A549 (cell line): ENCODE measurements at regions not wholly inside any gene's neighbourhood (a gene's known extent, or its start where the extent isn't known, plus 50 kb on each side); places are given as distances from the start of the nearest gene placed in this dataset.
A peak's percentile ranks its signal among the peaks of the same experiment; 100 is the strongest.

Experiments used
- ATAC-seq, 2 experiments: fragments of 200-7000 bp in 1 of 2; fragments of >200 bp in 1 of 2; cut with Nextera tagmentation in 1 of 2; cut with Tn5 transposase in 1 of 2; 3 replicates each; pipeline versions ENCODE4 v1.8.0 to v1.9.1; 2018 to 2020; ENCODE audit warnings: mild to moderate bottlenecking in 1 of 2, moderate library complexity in 1 of 2
- CTCF ChIA-PET: fragments of 300-600 bp; sonication (Branson Sonifier 250); formaldehyde crosslinking; extraction: SDS; loops from one replicate; lab custom pipeline; 2021; ENCODE audit warnings: antibody characterized with exemption, inconsistent platforms; lab: Yijun Ruan, JAX
- POLR2A ChIA-PET: fragments of 350-600 bp; formaldehyde crosslinking; extraction: SDS; loops from one replicate; lab custom pipeline; 2021; ENCODE audit warnings: antibody characterized with exemption, inconsistent platforms; lab: Yijun Ruan, JAX
- DNase-seq, 2 experiments: peaks; one replicate each; pipeline versions ENCODE4 v3.0.0 to v3.0.0-alpha.2; 2011 to 2016; ENCODE audit warnings: low read depth in 1 of 2, low spot score in 1 of 2
- FAIRE-seq: peaks from 2 replicates; lab custom pipeline; 2011; peaks lifted over from hg19 to GRCh38; lab: Jason Lieb, UNC
- H3K27ac ChIP-seq, 2 experiments: fragments of >200 bp; sonication (Bioruptor Twin); formaldehyde crosslinking; 3 replicates each; pipeline ENCODE4 v1.5.1; 2016 to 2017
- H3K4me1 ChIP-seq: fragments of >200 bp; sonication (Bioruptor Twin); formaldehyde crosslinking; 3 replicates; pipeline ENCODE4 v1.6.1; 2016
- H3K4me2 ChIP-seq: fragments of >200 bp; sonication (Bioruptor Twin); formaldehyde crosslinking; 3 replicates; pipeline ENCODE4 v1.6.1; 2016
- H3K4me3 ChIP-seq: fragments of >200 bp; sonication (Bioruptor Twin); formaldehyde crosslinking; 3 replicates; pipeline ENCODE4 v1.5.1; 2016
- H3K9me3 ChIP-seq: fragments of >200 bp; sonication (Bioruptor Twin); formaldehyde crosslinking; 3 replicates; pipeline ENCODE4 v1.6.1; 2016
- CBX2 ChIP-seq: fragments of 200-600 bp; sonication (generic); IDR thresholded peaks from 2 replicates; pipeline ENCODE4 v1.6.1; 2016; ENCODE audit warnings: low read depth, mild to moderate bottlenecking, borderline replicate concordance
- CHD2 ChIP-seq: fragments of 150-350 bp; IDR thresholded peaks from 2 replicates; pipeline ENCODE4 v1.6.1; 2014; ENCODE audit warnings: low read length; ENCODE audit not compliant: partially characterized antibody
- EHF ChIP-seq: fragments of 250-450 bp; sonication (Bioruptor Pico); IDR thresholded peaks from 2 replicates; pipeline ENCODE4 v1.5.0; 2020; ENCODE audit warnings: mild to moderate bottlenecking
- EP300 ChIP-seq, 2 experiments: fragments of >200 bp; sonication (Bioruptor Twin); formaldehyde crosslinking; IDR thresholded peaks; 2 replicates in 1 of 2; 3 replicates in 1 of 2; pipeline ENCODE4 v1.6.1; 2016 to 2017
- ESRRA ChIP-seq: fragments of 150-350 bp; IDR thresholded peaks from 2 replicates; pipeline ENCODE4 v1.6.1; 2014; ENCODE audit warnings: mild to moderate bottlenecking, low read length, borderline replicate concordance
- FOSB ChIP-seq: fragments of 250-450 bp; sonication (Bioruptor Pico); IDR thresholded peaks from 2 replicates; pipeline ENCODE4 v1.5.0; 2020; ENCODE audit warnings: mild to moderate bottlenecking, moderate library complexity
- FOSL2 ChIP-seq, 2 experiments: fragments of 450-650 bp in 1 of 2; fragments of >200 bp in 1 of 2; sonication (Bioruptor Twin) in 1 of 2; formaldehyde crosslinking; IDR thresholded peaks; 2 replicates each; pipeline versions ENCODE4 v1.5.0 to v1.6.1; 2016 to 2020; ENCODE audit warnings: mild to moderate bottlenecking in 1 of 2, moderate library complexity in 1 of 2
- HEYL ChIP-seq: fragments of 250-450 bp; sonication (Bioruptor Pico); IDR thresholded peaks from 2 replicates; pipeline ENCODE4 v1.8.0; 2021; ENCODE audit warnings: mild to moderate bottlenecking, moderate library complexity
- HOXB13 ChIP-seq: fragments of 250-450 bp; sonication (Bioruptor Pico); IDR thresholded peaks from 2 replicates; pipeline ENCODE4 v1.5.0; 2020; ENCODE audit warnings: low read depth, mild to moderate bottlenecking, moderate library complexity
- JUNB ChIP-seq: fragments of >200 bp; sonication (Bioruptor Twin); formaldehyde crosslinking; IDR thresholded peaks from 2 replicates; pipeline ENCODE4 v1.6.1; 2016
- KDM5A ChIP-seq: fragments of 200-600 bp; sonication (generic); IDR thresholded peaks from 2 replicates; pipeline ENCODE4 v1.6.1; 2016; ENCODE audit warnings: antibody characterized with exemption, mild to moderate bottlenecking
- MYC ChIP-seq: IDR thresholded peaks from 2 replicates; pipeline ENCODE4 v1.6.1; 2012; ENCODE audit warnings: mild to moderate bottlenecking, inconsistent platforms, low read length, improper control_type of control experiment, borderline replicate concordance
- NR3C1 ChIP-seq: fragments of >200 bp; sonication (Bioruptor Twin); formaldehyde crosslinking; IDR thresholded peaks from 3 replicates; pipeline ENCODE4 v1.6.1; 2017
- PHF8 ChIP-seq: fragments of 200-600 bp; sonication (generic); IDR thresholded peaks from 2 replicates; pipeline ENCODE4 v1.6.1; 2016; ENCODE audit warnings: low read depth, mild to moderate bottlenecking, antibody characterized with exemption, moderate library complexity, borderline replicate concordance
- RARB ChIP-seq: fragments of 250-450 bp; sonication (Bioruptor Pico); IDR thresholded peaks from 2 replicates; pipeline ENCODE4 v1.8.0; 2021; ENCODE audit warnings: mild to moderate bottlenecking, moderate library complexity
- RCOR1 ChIP-seq: fragments of 150-350 bp; IDR thresholded peaks from 2 replicates; pipeline ENCODE4 v1.6.1; 2014; ENCODE audit warnings: antibody characterized with exemption, low read length, low read depth
- SMC3 ChIP-seq: fragments of >200 bp; sonication (Bioruptor Twin); formaldehyde crosslinking; IDR thresholded peaks from 3 replicates; pipeline ENCODE4 v1.6.1; 2018; ENCODE audit warnings: inconsistent platforms
- TP53 ChIP-seq: fragments of 250-450 bp; sonication (Bioruptor Pico); IDR thresholded peaks from 2 replicates; pipeline ENCODE4 v1.5.0; 2021; ENCODE audit warnings: mild to moderate bottlenecking, moderate library complexity
- ZNF302 ChIP-seq: fragments of 250-450 bp; sonication (Bioruptor Pico); IDR thresholded peaks from 2 replicates; pipeline ENCODE4 v1.9.0; 2021; ENCODE audit warnings: inconsistent platforms, mild to moderate bottlenecking, moderate library complexity
- WGBS: methylation state at CpG from one replicate; pipeline ENCODE4 v1.1.6; 2017; ENCODE audit errors: missing lambda C conversion rate; 5-methylcytosine and 5-hydroxymethylcytosine counted together
- TF ChIP-seq, protein P1 (sequence below): fragments of 200-600 bp; sonication (generic); IDR thresholded peaks from 2 replicates; pipeline ENCODE4 v1.6.1; 2016; ENCODE audit warnings: antibody characterized with exemption, mild to moderate bottlenecking, moderate library complexity
- TF ChIP-seq, protein P2 (sequence below): fragments of 250-450 bp; sonication (Bioruptor Pico); IDR thresholded peaks from 2 replicates; pipeline ENCODE4 v1.5.0; 2021; ENCODE audit warnings: mild to moderate bottlenecking, moderate library complexity, borderline replicate concordance
- TF ChIP-seq, protein P3 (sequence below): fragments of >200 bp; sonication (Bioruptor Twin); formaldehyde crosslinking; IDR thresholded peaks from 3 replicates; pipeline ENCODE4 v1.6.1; 2016
- TF ChIP-seq, protein P4 (sequence below): fragments of 450-650 bp; IDR thresholded peaks from 2 replicates; pipeline ENCODE4 v1.6.1; 2014; ENCODE audit warnings: antibody characterized with exemption
- TF ChIP-seq, protein P5 (sequence below): IDR thresholded peaks from 2 replicates; pipeline ENCODE4 v1.6.1; 2012; ENCODE audit warnings: low read depth, borderline replicate concordance
- TF ChIP-seq, protein P6 (sequence below): fragments of 250-450 bp; sonication (Bioruptor Pico); IDR thresholded peaks from 2 replicates; pipeline ENCODE4 v1.5.0; 2020; ENCODE audit warnings: low read depth, mild to moderate bottlenecking, moderate library complexity

DNA sequence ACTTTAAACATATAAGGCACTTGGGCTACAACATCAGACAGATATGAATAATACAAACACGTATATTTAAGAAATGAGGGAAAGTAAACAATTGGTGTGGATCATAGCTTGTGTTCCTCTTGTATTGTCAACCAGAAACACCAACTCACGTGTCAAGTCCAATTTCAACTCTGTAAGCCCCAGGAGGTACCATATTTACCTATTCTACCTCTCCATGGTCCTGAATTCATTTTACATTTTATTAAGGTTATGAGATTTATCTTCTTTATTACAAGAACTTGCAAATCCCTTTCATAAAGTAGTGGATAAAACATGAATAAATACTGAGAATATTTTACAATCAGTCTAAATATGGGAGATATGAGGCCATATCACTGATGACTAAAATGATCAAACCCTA lies 501.6 kb downstream of the MAT2B start:
- Histone ChIP-seq H3K4me3 (no peak overlapping the region), H3K4me2 (no peak overlapping the region), H3K4me1 (no peaks in the 10 kb centered on the region), H3K27ac (no peak overlapping the region), H3K9me3 (no peaks in the 10 kb centered on the region)
- DNase-seq (no peak), FAIRE-seq (no peak), ATAC-seq (no peak)
- WGBS = 4% methylated on average over 2 of the region's 2 CpGs
- ChIA-PET POLR2A (no interaction called here), CTCF (interaction anchor here (1.1 to 1.5 kb wide), 2 partner anchors 311 to 497 kb away, joined by 3 to 4 read pairs; no protein-coding TSS in a partner anchor)
- TF ChIP-seq, protein P1, sequence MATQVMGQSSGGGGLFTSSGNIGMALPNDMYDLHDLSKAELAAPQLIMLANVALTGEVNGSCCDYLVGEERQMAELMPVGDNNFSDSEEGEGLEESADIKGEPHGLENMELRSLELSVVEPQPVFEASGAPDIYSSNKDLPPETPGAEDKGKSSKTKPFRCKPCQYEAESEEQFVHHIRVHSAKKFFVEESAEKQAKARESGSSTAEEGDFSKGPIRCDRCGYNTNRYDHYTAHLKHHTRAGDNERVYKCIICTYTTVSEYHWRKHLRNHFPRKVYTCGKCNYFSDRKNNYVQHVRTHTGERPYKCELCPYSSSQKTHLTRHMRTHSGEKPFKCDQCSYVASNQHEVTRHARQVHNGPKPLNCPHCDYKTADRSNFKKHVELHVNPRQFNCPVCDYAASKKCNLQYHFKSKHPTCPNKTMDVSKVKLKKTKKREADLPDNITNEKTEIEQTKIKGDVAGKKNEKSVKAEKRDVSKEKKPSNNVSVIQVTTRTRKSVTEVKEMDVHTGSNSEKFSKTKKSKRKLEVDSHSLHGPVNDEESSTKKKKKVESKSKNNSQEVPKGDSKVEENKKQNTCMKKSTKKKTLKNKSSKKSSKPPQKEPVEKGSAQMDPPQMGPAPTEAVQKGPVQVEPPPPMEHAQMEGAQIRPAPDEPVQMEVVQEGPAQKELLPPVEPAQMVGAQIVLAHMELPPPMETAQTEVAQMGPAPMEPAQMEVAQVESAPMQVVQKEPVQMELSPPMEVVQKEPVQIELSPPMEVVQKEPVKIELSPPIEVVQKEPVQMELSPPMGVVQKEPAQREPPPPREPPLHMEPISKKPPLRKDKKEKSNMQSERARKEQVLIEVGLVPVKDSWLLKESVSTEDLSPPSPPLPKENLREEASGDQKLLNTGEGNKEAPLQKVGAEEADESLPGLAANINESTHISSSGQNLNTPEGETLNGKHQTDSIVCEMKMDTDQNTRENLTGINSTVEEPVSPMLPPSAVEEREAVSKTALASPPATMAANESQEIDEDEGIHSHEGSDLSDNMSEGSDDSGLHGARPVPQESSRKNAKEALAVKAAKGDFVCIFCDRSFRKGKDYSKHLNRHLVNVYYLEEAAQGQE = peak; percentile 72; the same call in 1 of the 2 replicates
- TF ChIP-seq CBX2 = no peak
- no peak for TF ChIP-seq CHD2

DNA sequence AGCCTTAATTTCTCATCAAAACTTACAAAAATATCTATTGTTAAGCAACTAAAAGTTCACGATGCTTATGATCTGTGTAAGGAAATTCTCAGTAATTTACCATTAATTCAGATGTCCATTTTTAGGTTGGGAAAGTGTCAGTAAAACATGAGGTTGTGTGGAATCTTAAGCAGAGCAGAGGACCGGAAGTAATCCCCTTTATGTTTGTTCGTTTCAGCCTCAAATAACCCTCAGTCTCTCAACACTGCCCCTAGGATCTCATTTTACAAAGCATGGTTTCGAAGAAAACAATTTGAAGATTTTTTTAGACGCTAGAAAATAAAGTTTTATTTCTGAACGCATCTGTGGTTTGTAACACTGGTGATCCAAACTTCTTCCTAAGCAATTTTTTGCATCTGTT lies 504.2 kb downstream of the MAT2B start:
- CTCF ChIA-PET = no interaction called here
- no peak for FAIRE-seq
- no peak for ATAC-seq

DNA sequence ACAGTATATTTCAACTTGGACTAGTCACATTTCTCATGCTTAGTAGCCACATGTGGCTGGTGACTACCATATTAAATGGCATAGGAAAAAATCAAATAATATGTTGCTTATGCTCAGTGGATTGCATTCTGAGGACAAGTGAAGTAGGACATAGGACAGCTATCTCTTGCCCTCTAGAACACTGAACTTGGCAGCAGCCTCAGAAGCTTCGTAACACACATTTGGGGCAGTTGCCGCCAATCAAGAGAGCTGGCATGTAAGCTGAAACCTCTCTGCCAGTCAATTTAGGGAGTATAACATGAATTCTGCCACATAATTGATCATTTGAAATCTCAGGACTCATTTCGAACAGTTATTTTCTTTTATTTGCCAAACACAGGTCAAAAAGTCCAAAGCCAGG lies 505.5 kb downstream of the MAT2B start:
- FAIRE-seq = no peak
- no peak overlapping the region for H3K4me2 ChIP-seq
- H3K9me3 ChIP-seq = no peaks in the 10 kb centered on the region
- no peak for DNase-seq
- no peak for ATAC-seq
- no peak overlapping the region for H3K27ac ChIP-seq
- ChIA-PET POLR2A (no interaction called here), CTCF (interaction anchor here (0.6 kb wide), 1 partner anchor 350 kb away, joined by 3 read pairs; no protein-coding TSS in a partner anchor)
- 0% methylated on average over 3 of the region's 3 CpGs for WGBS
- H3K4me1 ChIP-seq = no peaks in the 10 kb centered on the region
- H3K4me3 ChIP-seq = no peak overlapping the region
- TF ChIP-seq, protein P2, sequence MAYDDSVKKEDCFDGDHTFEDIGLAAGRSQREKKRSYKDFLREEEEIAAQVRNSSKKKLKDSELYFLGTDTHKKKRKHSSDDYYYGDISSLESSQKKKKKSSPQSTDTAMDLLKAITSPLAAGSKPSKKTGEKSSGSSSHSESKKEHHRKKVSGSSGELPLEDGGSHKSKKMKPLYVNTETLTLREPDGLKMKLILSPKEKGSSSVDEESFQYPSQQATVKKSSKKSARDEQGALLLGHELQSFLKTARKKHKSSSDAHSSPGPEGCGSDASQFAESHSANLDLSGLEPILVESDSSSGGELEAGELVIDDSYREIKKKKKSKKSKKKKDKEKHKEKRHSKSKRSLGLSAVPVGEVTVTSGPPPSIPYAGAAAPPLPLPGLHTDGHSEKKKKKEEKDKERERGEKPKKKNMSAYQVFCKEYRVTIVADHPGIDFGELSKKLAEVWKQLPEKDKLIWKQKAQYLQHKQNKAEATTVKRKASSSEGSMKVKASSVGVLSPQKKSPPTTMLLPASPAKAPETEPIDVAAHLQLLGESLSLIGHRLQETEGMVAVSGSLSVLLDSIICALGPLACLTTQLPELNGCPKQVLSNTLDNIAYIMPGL (CRISPR knock-in tag) = no peak
- TF ChIP-seq, protein P3, sequence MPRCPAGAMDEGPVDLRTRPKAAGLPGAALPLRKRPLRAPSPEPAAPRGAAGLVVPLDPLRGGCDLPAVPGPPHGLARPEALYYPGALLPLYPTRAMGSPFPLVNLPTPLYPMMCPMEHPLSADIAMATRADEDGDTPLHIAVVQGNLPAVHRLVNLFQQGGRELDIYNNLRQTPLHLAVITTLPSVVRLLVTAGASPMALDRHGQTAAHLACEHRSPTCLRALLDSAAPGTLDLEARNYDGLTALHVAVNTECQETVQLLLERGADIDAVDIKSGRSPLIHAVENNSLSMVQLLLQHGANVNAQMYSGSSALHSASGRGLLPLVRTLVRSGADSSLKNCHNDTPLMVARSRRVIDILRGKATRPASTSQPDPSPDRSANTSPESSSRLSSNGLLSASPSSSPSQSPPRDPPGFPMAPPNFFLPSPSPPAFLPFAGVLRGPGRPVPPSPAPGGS = no peak
- TF ChIP-seq, protein P4, sequence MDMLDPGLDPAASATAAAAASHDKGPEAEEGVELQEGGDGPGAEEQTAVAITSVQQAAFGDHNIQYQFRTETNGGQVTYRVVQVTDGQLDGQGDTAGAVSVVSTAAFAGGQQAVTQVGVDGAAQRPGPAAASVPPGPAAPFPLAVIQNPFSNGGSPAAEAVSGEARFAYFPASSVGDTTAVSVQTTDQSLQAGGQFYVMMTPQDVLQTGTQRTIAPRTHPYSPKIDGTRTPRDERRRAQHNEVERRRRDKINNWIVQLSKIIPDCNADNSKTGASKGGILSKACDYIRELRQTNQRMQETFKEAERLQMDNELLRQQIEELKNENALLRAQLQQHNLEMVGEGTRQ = no peak
- TF ChIP-seq RCOR1 (no peak), CHD2 (no peak), TP53 (no peak), KDM5A (no peak), NR3C1 (no peak), EHF (no peak), ZNF302 (CRISPR knock-in tag) (no peak), MYC (no peak), RARB (CRISPR knock-in tag) (no peak), EP300 (IDR thresholded peaks at IDR 0.05) (no peak)
- TF ChIP-seq, protein P5, sequence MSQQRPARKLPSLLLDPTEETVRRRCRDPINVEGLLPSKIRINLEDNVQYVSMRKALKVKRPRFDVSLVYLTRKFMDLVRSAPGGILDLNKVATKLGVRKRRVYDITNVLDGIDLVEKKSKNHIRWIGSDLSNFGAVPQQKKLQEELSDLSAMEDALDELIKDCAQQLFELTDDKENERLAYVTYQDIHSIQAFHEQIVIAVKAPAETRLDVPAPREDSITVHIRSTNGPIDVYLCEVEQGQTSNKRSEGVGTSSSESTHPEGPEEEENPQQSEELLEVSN = no peak
- TF ChIP-seq, protein P6, sequence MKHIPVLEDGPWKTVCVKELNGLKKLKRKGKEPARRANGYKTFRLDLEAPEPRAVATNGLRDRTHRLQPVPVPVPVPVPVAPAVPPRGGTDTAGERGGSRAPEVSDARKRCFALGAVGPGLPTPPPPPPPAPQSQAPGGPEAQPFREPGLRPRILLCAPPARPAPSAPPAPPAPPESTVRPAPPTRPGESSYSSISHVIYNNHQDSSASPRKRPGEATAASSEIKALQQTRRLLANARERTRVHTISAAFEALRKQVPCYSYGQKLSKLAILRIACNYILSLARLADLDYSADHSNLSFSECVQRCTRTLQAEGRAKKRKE (CRISPR knock-in tag) = no peak

More for the DNA sequence above, 504.2 kb downstream of the MAT2B start:
- no peak for DNase-seq
- Histone ChIP-seq H3K4me2 (no peak overlapping the region), H3K27ac (no peak overlapping the region), H3K4me1 (no peaks in the 10 kb centered on the region), H3K4me3 (no peak overlapping the region), H3K9me3 (no peaks in the 10 kb centered on the region)
- POLR2A ChIA-PET = no interaction called here
- no peak for TF ChIP-seq FOSB (CRISPR knock-in tag)
- TF ChIP-seq HOXB13 (CRISPR knock-in tag) = no peak
- no peak for TF ChIP-seq EP300 (IDR thresholded peaks at IDR 0.05)
- no peak for TF ChIP-seq HEYL (CRISPR knock-in tag)
- no peak for TF ChIP-seq JUNB
- TF ChIP-seq SMC3 = no peak
- no peak for TF ChIP-seq PHF8
- TF ChIP-seq ESRRA = no peak
- TF ChIP-seq FOSL2 (IDR thresholded peaks at IDR 0.05) = no peak
- TF ChIP-seq FOSL2 (CRISPR knock-in tag; IDR thresholded peaks at IDR 0.05) = no peak
- WGBS = 14% methylated on average over 6 of the region's 6 CpGs
